Breast epithelium (tissue), 4 donors: ENCODE measurements at regions not wholly inside any gene's neighbourhood (a gene's known extent, or its start where the extent isn't known, plus 50 kb on each side); places are given as distances from the start of the nearest gene placed in this dataset.

ENCODE experiments used
- DNase-seq, 2 donors: peaks; one replicate each; pipeline ENCODE4 v3.0.0-alpha.2; 2019; ENCODE audit warnings: low spot score in 2 of 2
- H3K27ac ChIP-seq, 2 donors: fragments of 200-600 bp; sonication (generic) in 1 of 2; one replicate each; pipeline ENCODE4 v1.5.1; 2016 to 2019; ENCODE audit warnings: mild to moderate bottlenecking in 1 of 2
- H3K27me3 ChIP-seq, 2 donors: fragments of 200-600 bp; sonication (generic) in 1 of 2; one replicate each; pipeline versions ENCODE4 v1.5.1 to v1.6.0; 2017 to 2019; ENCODE audit warnings: control low read depth in 1 of 2, mild to moderate bottlenecking in 1 of 2
- H3K36me3 ChIP-seq: fragments of 200-600 bp; one replicate; pipeline ENCODE4 v1.5.1; 2019
- H3K4me1 ChIP-seq, 2 donors: fragments of 200-600 bp; sonication (generic); one replicate each; pipeline ENCODE4 v1.5.1; 2016 to 2019; ENCODE audit warnings: control low read depth in 1 of 2
- H3K4me3 ChIP-seq, 3 donors: fragments of 200-600 bp; sonication (generic); 1 replicate in 2 of 3; 2 replicates in 1 of 3; pipeline ENCODE4 v1.5.1; 2016 to 2019; ENCODE audit warnings: mild to moderate bottlenecking in 3 of 3, moderate library complexity in 2 of 3
- H3K9me3 ChIP-seq, 2 donors: fragments of 200-600 bp; sonication (generic) in 1 of 2; one replicate each; pipeline ENCODE4 v1.5.1; 2016 to 2019; ENCODE audit warnings: control low read depth in 1 of 2
- CTCF ChIP-seq, 3 donors: fragments of 450-650 bp; IDR thresholded peaks; one replicate each; pipeline ENCODE4 v1.5.1; 2016 to 2017; ENCODE audit warnings: antibody characterized with exemption in 3 of 3, mild to moderate bottlenecking in 3 of 3, moderate library complexity in 3 of 3
- POLR2A ChIP-seq: fragments of 450-650 bp; IDR thresholded peaks from one replicate; pipeline ENCODE4 v1.6.1; 2016; ENCODE audit warnings: antibody characterized with exemption, mild to moderate bottlenecking, moderate library complexity
- POLR2AphosphoS5 ChIP-seq, 3 donors: sonication (generic); formaldehyde crosslinking; IDR thresholded peaks; one replicate each; pipeline ENCODE4 v1.6.1; 2017; ENCODE audit warnings: antibody characterized with exemption in 3 of 3
- intact Hi-C: fragments of 100-400 bp; cut with DNase I; formaldehyde crosslinking; loops from one replicate; pipeline ENCODE4 v1.15.1; 2023; ENCODE audit warnings: low total_unique reads

GRCh38 chr3:64995857-64996551, 308.2 kb upstream of the ADAMTS9 start:
- H3K4me1 ChIP-seq: no peaks in the 10 kb centered on the region
- H3K9me3 ChIP-seq: no peaks in the 10 kb centered on the region
- no peak overlapping the region for H3K4me3 ChIP-seq
- no peak for DNase-seq
- H3K27ac ChIP-seq: peak overlapping the region in 1 of 2 donors; percentile 38
- no peaks in the 10 kb centered on the region for H3K27me3 ChIP-seq
- intact Hi-C loops: no loop called here
- TF ChIP-seq CTCF (IDR thresholded peaks at IDR 0.05) (no peak), POLR2AphosphoS5 (IDR thresholded peaks at IDR 0.05) (no peak), POLR2A (no peak)
- no peaks in the 10 kb centered on the region for H3K36me3 ChIP-seq

GRCh38 chr3:64993781-64994180, 306.0 kb upstream of the ADAMTS9 start:
- intact Hi-C loops: no loop called here
- H3K27ac ChIP-seq: no peak overlapping the region
- H3K4me3 ChIP-seq: no peak overlapping the region
- no peaks in the 10 kb centered on the region for H3K36me3 ChIP-seq
- no peak for TF ChIP-seq CTCF (IDR thresholded peaks at IDR 0.05)
- TF ChIP-seq POLR2A: no peak
- no peak for TF ChIP-seq POLR2AphosphoS5 (IDR thresholded peaks at IDR 0.05)
- H3K27me3 ChIP-seq: no peaks in the 10 kb centered on the region
- no peaks in the 10 kb centered on the region for H3K9me3 ChIP-seq
- no peak for DNase-seq
- no peaks in the 10 kb centered on the region for H3K4me1 ChIP-seq

GRCh38 chr3:64992530-64993285, 304.9 kb upstream of the ADAMTS9 start:
- TF ChIP-seq CTCF (IDR thresholded peaks at IDR 0.05) (no peak), POLR2AphosphoS5 (IDR thresholded peaks at IDR 0.05) (no peak), POLR2A (no peak)
- intact Hi-C loops: no loop called here
- no peak for DNase-seq
- Histone ChIP-seq H3K27ac (peak overlapping the region in 1 of 2 donors; percentile 38), H3K27me3 (no peaks in the 10 kb centered on the region), H3K4me3 (no peak overlapping the region), H3K9me3 (no peaks in the 10 kb centered on the region), H3K36me3 (no peaks in the 10 kb centered on the region), H3K4me1 (no peaks in the 10 kb centered on the region)

- Histone ChIP-seq H3K36me3 (no peaks in the 10 kb centered on the region), H3K4me3 (no peak overlapping the region), H3K9me3 (no peaks in the 10 kb centered on the region), H3K27ac (no peak overlapping the region), H3K4me1 (no peaks in the 10 kb centered on the region), H3K27me3 (no peaks in the 10 kb centered on the region)
- DNase-seq: no peak
- intact Hi-C loops: no loop called here
- TF ChIP-seq CTCF (IDR thresholded peaks at IDR 0.05) (no peak), POLR2AphosphoS5 (IDR thresholded peaks at IDR 0.05) (peak in 1 of 3 donors; percentile 47), POLR2A (no peak)
Observed at GRCh38 chr3:64988188-64988587, 300.4 kb upstream of the ADAMTS9 start.

GRCh38 chr3:64987726-64988125, 299.9 kb upstream of the ADAMTS9 start:
- no peak overlapping the region for H3K27ac ChIP-seq
- H3K4me3 ChIP-seq: no peak overlapping the region
- DNase-seq: no peak
- intact Hi-C loops: no loop called here
- H3K4me1 ChIP-seq: no peaks in the 10 kb centered on the region
- H3K27me3 ChIP-seq: no peaks in the 10 kb centered on the region
- TF ChIP-seq POLR2A: no peak
- TF ChIP-seq POLR2AphosphoS5 (IDR thresholded peaks at IDR 0.05): no peak
- TF ChIP-seq CTCF (IDR thresholded peaks at IDR 0.05): no peak
- H3K9me3 ChIP-seq: no peaks in the 10 kb centered on the region
- no peaks in the 10 kb centered on the region for H3K36me3 ChIP-seq
